ENCODE measurements at regions not wholly inside any gene's neighbourhood (a gene's known extent, or its start where the extent isn't known, plus 50 kb on each side); places are given as distances from the start of the nearest gene placed in this dataset.

DNA sequence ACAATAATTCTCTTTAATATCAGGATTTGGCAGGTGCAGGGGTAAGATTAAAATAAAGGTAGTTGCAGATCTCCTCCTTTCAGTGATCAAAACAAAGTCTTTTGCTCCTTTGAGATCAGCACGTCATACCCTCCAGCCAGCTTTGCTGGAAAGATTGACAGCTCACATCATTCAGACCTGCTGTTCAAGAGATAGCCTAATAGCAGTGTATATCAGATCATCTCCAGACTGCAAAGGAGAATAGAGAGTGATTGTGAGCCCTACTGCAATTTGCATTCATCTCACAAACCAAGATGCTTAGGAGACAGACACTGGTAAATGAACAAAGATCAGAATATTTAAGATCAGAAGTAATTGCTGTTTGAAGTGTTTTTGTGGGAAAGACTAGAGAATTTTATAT, 135.8 kb upstream of the DSEL start:
- no peak for DNase-seq (ENCODE audit: low read depth in 2 of 2)

GRCh38 chr18:67651438-67651837, 134.9 kb upstream of the DSEL start:
- no peak for DNase-seq (ENCODE audit: low read depth in 2 of 2)

DNA sequence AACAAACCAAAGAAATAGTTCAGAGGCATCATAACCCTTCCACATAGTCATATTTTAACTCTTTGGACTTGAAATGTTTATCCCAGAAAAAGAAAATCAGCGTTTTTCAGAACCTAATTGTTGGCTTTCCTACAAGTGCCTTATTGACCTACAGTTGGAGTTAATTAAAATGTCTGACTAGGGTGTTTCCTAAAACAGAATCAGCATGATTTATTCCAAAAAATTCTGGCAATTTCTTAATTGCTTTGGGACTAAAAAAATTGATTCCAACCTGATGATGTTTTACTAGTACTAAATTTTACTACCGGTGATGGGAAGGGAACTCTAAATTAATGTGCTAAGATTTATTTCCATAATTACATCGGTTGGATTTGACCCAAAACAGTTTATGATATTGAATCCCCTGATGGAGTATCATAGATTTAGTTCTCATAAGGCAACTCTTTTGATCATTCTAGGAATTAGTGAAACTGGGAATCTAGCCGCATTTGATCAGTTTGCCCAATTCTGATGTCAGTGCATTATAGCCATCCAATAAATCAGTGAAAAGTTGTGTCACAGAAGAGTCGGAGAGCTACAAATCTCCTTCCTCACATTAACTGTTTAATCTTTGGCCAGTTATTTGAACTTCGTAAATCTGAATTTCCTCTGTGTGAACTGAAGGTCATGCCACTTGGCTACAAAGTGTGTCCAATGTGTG, 134.3 kb upstream of the DSEL start:
- no peak for DNase-seq (ENCODE audit: low read depth in 2 of 2)

GRCh38 chr18:67646890-67647289, 130.4 kb upstream of the DSEL start:
- DNase-seq (ENCODE audit: low read depth in 2 of 2): no peak

DNA sequence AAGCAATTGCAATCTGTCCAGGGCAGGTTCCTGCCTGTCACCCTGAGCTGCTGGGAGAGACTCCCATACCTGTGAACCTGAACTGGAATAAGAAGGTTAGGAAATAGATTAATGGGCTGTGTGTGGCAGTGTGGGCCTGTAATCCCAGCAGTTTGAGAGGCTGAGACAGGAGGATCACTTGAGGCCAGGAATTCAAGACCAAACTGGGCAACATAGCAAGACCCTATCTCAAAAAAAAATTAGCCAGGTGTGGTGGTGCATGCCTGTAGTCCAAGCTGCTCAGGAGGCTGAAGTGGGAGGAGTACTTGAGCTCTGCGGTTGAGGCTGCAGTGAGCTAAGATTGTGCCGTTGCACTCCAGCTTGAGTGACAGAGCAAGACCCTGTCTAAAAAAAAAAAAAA, 127.7 kb upstream of the DSEL start:
- no peak for DNase-seq (ENCODE audit: low read depth in 2 of 2)

DNA sequence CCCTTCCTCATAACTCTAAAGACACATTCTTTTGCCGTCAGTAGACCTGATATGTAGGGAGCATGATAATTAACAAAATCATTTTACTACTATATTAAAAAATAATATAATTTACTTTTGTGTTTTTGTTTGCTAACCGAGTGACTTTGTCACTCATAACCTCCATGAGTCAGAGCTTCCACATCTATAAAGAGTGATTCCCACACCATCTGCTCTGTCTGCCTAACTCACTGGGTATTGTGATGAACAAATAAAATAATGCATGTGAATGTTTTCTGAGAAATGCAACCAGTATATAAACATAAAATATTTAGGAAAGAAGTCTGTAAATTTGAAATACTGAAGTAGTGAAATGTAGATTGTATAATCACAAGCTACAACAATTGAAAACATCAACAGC, 123.4 kb upstream of the DSEL start:
- no peak for DNase-seq (ENCODE audit: low read depth in 2 of 2)

DNA sequence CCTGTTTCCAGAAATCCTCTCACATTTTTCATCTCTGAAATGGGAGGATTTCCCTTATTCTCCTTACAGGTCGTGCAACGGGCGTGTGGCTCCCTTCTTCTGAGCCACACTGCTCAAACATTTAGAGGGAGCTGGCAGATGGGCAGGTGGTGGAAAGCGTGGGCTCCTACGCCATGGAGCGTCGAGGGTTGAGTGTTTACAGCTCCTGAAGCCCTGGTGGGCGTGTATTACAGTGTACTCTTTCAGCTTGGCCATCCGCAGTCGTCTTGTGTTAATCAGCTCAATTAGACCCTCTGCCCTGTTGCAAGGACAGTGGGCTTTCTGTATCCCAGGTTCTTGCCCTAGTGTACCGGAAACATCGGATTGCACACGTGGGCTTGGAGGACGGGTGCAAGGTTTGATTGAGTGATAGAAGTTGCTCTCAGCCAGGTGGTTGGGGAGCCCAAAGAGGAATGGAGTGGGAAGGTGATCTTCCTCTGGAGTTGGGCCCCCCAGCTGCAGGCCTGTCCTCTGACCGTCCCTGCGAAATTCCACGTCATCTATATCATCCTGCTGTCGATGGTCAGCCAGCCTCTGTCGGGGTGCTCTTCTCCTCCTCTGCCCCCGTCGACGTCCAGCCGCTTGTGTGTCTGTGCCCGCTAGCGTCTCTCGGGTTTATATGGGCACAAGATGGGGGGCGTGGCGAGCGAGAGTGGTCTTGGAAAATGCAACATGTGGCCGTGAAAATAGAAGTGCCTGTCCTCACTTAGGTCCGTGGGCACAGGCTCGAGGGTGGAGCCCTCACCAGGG, 120.3 kb upstream of the DSEL start:
- DNase-seq (ENCODE audit: low read depth in 2 of 2): no peak

GRCh38 chr18:67634631-67635338, 118.3 kb upstream of the DSEL start:
- no peak for DNase-seq (ENCODE audit: low read depth in 2 of 2)

GRCh38 chr18:67633939-67634338, 117.4 kb upstream of the DSEL start:
- DNase-seq (ENCODE audit: low read depth in 2 of 2): no peak

- no peak for DNase-seq (ENCODE audit: low read depth in 2 of 2)
Measured at GRCh38 chr18:67621906-67622305, 105.4 kb upstream of the DSEL start.

DNA sequence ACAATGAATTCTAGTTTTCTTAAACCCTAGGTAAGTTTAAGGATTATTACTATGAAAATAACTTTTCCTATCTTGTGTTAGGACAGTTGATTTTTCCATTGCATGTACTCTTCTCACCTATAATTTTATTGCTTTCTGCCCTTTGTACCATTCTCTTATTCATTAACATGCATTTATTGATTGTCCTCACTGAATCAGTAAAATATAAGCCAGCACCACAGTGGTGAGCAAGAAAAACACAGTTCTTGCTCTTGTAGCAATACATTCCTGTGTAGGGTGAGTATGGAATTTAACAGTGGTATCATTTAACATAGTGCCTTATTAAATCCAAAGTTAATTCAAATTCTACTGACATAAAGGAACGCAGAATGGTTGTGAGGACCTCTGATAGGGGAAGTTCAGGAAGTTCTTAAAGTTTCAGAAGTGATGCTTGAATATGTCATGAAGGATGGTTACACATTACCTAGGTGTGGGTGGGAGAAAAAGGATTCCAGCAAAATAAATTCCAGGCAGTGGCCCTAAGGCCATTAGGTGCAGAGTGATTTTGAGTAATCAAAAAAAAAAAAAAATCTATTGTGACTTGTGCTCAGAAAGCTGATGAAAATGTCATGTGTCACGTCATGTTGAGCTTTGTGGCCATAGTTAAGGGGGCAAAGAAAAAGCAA, 104.7 kb upstream of the DSEL start:
- no peak for DNase-seq (ENCODE audit: low read depth in 2 of 2)

- no peak for DNase-seq (ENCODE audit: low read depth in 2 of 2)
Measured at GRCh38 chr18:67618061-67618460, 101.5 kb upstream of the DSEL start.

DNA sequence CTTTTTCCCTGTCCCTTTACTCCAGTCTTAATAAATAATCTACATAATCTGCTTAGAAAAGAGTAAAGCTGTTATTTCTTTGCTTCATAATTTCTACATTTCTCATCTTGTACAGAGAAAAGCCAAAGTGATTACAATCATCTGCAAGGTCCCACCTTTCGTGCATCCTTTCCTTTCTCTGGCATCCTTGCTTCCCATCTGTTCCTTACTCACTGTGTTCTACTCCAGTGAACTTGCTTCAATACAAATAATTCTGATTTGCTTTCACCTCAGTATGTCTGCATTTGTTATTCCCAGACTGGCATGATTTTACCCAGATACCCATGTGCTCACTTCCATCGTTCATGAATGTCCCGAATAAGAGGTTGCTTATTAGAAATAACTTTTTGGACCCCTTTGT, 99.4 kb upstream of the DSEL start:
- DNase-seq (ENCODE audit: low read depth in 2 of 2): no peak

GRCh38 chr18:67613731-67614130, 97.2 kb upstream of the DSEL start:
- DNase-seq (ENCODE audit: low read depth in 2 of 2): no peak

DNA sequence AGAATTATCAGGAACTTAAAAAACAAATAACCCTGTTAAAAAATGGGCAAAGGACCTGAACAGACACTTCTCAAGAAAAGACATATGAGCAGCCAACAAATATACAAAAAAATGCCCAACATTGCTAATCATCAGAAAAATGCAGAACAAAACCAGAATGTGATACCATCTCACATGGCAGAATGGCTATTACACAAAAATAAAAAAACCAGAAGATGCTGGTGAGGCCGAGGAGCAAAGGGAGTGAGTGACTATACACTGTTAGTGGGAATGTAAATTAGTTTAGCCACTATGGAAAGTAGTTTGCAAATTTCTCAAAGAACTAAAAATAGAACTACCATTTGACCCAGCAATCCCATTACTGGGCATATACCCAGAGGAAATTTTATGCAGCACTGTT, 95.8 kb upstream of the DSEL start:
- DNase-seq (ENCODE audit: low read depth in 2 of 2): no peak

DNA sequence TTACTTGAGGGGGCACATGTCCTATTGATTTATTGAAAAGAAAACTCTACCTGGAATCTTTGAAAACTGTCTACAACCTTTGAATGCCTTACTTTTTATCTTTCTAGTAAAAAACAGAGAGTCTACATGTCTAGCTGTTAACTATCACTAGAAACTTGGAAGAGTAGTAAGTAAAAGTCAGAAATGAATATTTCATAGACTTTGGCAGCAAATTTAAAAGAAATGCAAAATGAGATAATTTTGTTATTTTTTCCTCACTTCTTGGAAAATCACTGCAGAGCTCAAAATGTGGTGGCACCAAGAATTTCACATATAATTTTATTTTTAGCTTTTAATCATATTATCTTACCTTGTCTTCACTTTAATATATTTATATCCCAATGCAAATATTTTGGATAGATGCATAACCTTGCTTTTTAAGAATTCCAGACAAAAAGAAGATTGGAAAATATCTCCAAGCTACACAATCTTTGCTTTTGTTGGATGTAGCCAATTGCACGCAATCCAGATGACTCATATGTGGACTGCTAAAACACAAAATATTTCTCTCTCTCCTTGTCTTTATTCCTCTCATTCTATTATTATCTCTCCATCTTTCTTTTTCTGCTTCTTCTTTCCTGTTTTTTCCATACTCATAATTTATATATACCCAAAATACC, 92.2 kb upstream of the DSEL start:
- DNase-seq (ENCODE audit: low read depth in 2 of 2): no peak

DNA sequence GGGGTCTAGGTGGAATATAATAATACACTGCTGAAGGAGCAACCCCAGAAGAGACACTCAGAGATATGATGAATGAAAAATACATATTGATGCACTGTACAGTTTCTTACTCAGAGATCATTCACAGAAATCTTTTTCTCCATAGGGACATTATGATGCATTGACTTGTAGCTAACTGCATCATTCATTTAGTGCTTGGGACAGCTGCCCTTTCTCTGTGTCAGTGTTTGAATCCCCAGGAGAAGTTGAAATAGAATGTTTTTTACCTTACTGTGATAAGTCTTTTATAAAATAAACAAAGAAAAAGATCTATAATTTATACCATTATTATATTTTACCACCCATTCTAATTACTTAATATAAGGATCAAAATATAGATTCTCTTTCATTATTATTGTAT, 91.7 kb upstream of the DSEL start:
- no peak for DNase-seq (ENCODE audit: low read depth in 2 of 2)

DNA sequence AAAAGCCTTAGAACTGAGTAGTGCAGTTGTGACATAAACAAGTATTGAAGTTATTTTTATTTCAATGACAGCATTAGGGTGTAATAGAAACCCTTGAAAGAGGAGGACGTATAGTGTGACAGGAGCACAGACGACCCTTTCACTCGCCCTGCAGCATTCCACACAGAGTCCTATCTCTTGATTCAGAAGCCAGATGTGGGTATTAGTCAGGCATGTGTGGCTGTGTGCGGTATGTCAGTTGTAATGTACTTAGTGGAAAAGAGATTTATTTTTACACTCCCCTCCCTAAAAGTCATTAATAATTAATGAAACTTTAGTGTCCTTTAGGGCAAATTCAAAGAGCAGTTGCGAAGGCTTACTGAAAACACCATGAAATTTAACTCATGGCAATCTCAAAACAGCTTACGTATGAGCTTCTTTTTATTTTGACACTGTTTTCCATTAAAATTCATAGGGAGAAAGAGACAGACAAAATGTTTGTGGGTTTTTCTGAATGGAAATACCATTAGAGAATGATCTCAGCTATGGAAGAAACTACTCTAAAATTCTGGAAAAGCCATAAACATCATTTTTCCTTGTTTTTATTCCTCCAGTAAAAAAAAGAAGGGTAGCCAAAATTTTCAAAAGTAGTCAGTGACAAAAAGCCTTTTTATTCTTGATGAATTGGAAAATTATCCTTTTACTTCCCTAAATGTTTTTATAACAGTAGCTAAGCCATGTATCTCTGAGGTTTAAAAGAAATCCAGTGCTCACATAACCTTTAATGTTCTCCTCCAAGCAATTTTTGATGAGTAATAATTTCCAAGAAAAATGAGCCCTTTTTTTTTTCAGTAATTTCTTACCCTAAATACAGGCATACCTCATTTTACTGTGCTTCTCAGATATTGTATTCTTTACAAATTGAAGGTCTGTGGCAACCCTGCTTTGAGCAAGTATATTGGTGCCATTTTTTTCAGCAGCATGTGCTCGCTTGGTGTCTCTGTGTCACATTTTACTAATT, 84.0 kb upstream of the DSEL start:
- no peak for DNase-seq (ENCODE audit: low read depth in 2 of 2)

GRCh38 chr18:67599277-67599676, 82.8 kb upstream of the DSEL start:
- no peak for DNase-seq (ENCODE audit: low read depth in 2 of 2)

DNA sequence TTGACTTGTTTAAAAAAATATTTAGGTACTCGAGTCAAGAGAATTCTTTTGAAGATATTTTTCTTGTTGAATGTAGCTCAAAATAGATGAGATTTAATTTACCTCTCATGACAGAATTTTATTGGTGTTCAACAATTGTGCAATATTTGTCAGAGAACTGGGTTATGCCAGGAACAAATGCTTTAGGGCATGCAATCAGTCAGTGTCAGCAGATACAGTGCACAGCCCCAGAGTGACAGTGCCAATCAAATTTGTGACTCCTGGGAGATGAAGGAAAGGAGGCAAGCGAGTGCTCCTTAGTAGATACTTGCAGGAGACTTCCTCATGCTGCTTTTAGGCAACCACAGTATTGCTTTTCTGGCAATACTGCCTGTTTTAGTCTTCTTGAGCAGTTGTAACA, 81.2 kb upstream of the DSEL start:
- no peak for DNase-seq (ENCODE audit: low read depth in 2 of 2)

GRCh38 chr18:67596003-67596402, 79.5 kb upstream of the DSEL start:
- DNase-seq (ENCODE audit: low read depth in 2 of 2): no peak
